IMR-90 (cell line): ENCODE measurements at regions not wholly inside any gene's neighbourhood (a gene's known extent, or its start where the extent isn't known, plus 50 kb on each side); places are given as distances from the start of the nearest gene placed in this dataset.

Experiments
- ATAC-seq: fragments of 200-7000 bp; cut with Tn5 transposase; 2 replicates; pipeline ENCODE4 v1.9.1; 2020; ENCODE audit warnings: low read depth, mild to moderate bottlenecking, moderate library complexity
- BruUV-seq: library from RNA; stranded (reverse); fragments of 400-500 nt; replicated peaks from 2 replicates; lab custom pipeline; 2021; lab: Mats Ljungman, UMichigan
- CTCF ChIA-PET: fragments of 300-600 bp; formaldehyde crosslinking; extraction: SDS; loops from one replicate; lab custom pipeline; 2021; ENCODE audit warnings: antibody characterized with exemption; lab: Yijun Ruan, JAX
- POLR2A ChIA-PET: fragments of 300-600 bp; sonication (Branson Sonifier 250); formaldehyde crosslinking; loops from one replicate; lab custom pipeline; 2022; ENCODE audit warnings: antibody characterized with exemption; ENCODE audit not compliant: unreplicated experiment; lab: Charles Lee
- DNase-seq: peaks from one replicate; pipeline ENCODE4 v3.0.0; 2013
- H2AFZ ChIP-seq: replicated peaks from 2 replicates; pipeline ENCODE3; 2013; ENCODE audit warnings: low read length, mild to moderate bottlenecking; ENCODE audit not compliant: poor library complexity
- H2AK5ac ChIP-seq: 2 replicates; pipeline ENCODE4 v1.6.1; 2013; ENCODE audit warnings: low read depth, low read length, inconsistent platforms
- H2AK9ac ChIP-seq: replicated peaks from 2 replicates; pipeline ENCODE3; 2013; ENCODE audit warnings: mild to moderate bottlenecking, low read depth, low read length, moderate library complexity; ENCODE audit not compliant: poor library complexity
- H2BK120ac ChIP-seq: 2 replicates; pipeline ENCODE4 v1.6.1; 2013; ENCODE audit warnings: low read depth, low read length, inconsistent platforms
- H2BK15ac ChIP-seq: 3 replicates; pipeline ENCODE4 v1.6.1; 2013; ENCODE audit warnings: low read depth, low read length, inconsistent platforms
- H2BK20ac ChIP-seq: 2 replicates; pipeline ENCODE4 v1.6.1; 2013; ENCODE audit warnings: low read depth, mild to moderate bottlenecking, inconsistent platforms, low read length, moderate library complexity
- H2BK5ac ChIP-seq: 2 replicates; pipeline ENCODE4 v1.6.1; 2013; ENCODE audit warnings: mild to moderate bottlenecking, low read depth, low read length, inconsistent platforms; ENCODE audit not compliant: poor library complexity, severe bottlenecking
- H3K14ac ChIP-seq: replicated peaks from 2 replicates; pipeline ENCODE4 v1.6.1; 2013; ENCODE audit warnings: low read depth, low read length, inconsistent platforms
- H3K18ac ChIP-seq: 2 replicates; pipeline ENCODE4 v1.6.1; 2013; ENCODE audit warnings: low read depth, low read length, control low read depth
- H3K23ac ChIP-seq: 2 replicates; pipeline ENCODE4 v1.6.1; 2013; ENCODE audit warnings: low read depth, low read length, inconsistent platforms
- H3K27ac ChIP-seq: 2 replicates; pipeline ENCODE4 v1.5.1; 2013; ENCODE audit warnings: mild to moderate bottlenecking, control low read depth, low read length; ENCODE audit not compliant: insufficient read depth
- H3K27me3 ChIP-seq: 2 replicates; pipeline ENCODE4 v1.6.1; 2013; ENCODE audit warnings: low read length; ENCODE audit not compliant: control insufficient read depth, insufficient read depth
- H3K36me3 ChIP-seq: 2 replicates; pipeline ENCODE4 v1.6.1; 2013; ENCODE audit warnings: low read length, mixed read lengths; ENCODE audit not compliant: control insufficient read depth, insufficient read depth
- H3K4ac ChIP-seq: 2 replicates; pipeline ENCODE4 v1.6.1; 2013; ENCODE audit warnings: low read depth, low read length, inconsistent platforms
- H3K4me1 ChIP-seq: 2 replicates; pipeline ENCODE4 v1.6.1; 2013; ENCODE audit warnings: low read length, mixed read lengths; ENCODE audit not compliant: control insufficient read depth, insufficient read depth
- H3K4me2 ChIP-seq: 2 replicates; pipeline ENCODE4 v1.6.1; 2013; ENCODE audit warnings: low read depth, mild to moderate bottlenecking, control low read depth, low read length, moderate library complexity
- H3K4me3 ChIP-seq: 2 replicates; pipeline ENCODE4 v1.5.1; 2013; ENCODE audit warnings: low read depth, mild to moderate bottlenecking, control low read depth, low read length, moderate library complexity; ENCODE audit not compliant: insufficient read depth
- H3K56ac ChIP-seq: 2 replicates; pipeline ENCODE4 v1.6.1; 2013; ENCODE audit warnings: low read length, inconsistent platforms; ENCODE audit not compliant: insufficient read depth; ENCODE audit errors: extremely low read depth
- H3K79me1 ChIP-seq, 2 experiments: 2 replicates each; pipeline ENCODE4 v1.6.1; 2013; ENCODE audit warnings: low read length in 2 of 2, inconsistent platforms in 1 of 2, low read depth in 1 of 2
- H3K9ac ChIP-seq: 2 replicates; pipeline ENCODE4 v1.6.1; 2013; ENCODE audit warnings: low read depth, low read length, control low read depth
- H3K9me1 ChIP-seq: 2 replicates; pipeline ENCODE4 v1.6.1; 2013; ENCODE audit warnings: low read length, inconsistent platforms; ENCODE audit not compliant: insufficient read depth
- H3K9me3 ChIP-seq: 2 replicates; pipeline ENCODE4 v1.6.1; 2013; ENCODE audit warnings: low read length; ENCODE audit not compliant: control insufficient read depth, insufficient read depth
- H4K20me1 ChIP-seq: 2 replicates; pipeline ENCODE4 v1.6.1; 2013; ENCODE audit warnings: low read length, inconsistent platforms; ENCODE audit not compliant: insufficient read depth
- H4K5ac ChIP-seq: 2 replicates; pipeline ENCODE4 v1.6.1; 2013; ENCODE audit warnings: mild to moderate bottlenecking, low read depth, low read length, control low read depth
- H4K8ac ChIP-seq, 2 experiments: 2 replicates each; pipeline ENCODE4 v1.6.1; 2013; ENCODE audit warnings: low read depth in 2 of 2, low read length in 2 of 2, control low read depth in 1 of 2, inconsistent platforms in 1 of 2
- H4K91ac ChIP-seq: 2 replicates; pipeline ENCODE4 v1.6.1; 2013; ENCODE audit warnings: low read depth, low read length, inconsistent platforms; ENCODE audit not compliant: insufficient read depth
- BHLHE40 ChIP-seq: fragments of 150-350 bp; IDR thresholded peaks from 2 replicates; pipeline ENCODE4 v1.6.1; 2016; ENCODE audit warnings: mild to moderate bottlenecking, low read depth, low read length
- CEBPB ChIP-seq: IDR thresholded peaks from 2 replicates; pipeline ENCODE4 v1.6.1; 2012; ENCODE audit warnings: low read depth, low read length, improper control_type of control experiment
- CHD1 ChIP-seq: IDR thresholded peaks from 2 replicates; pipeline ENCODE4 v1.6.1; 2012; ENCODE audit warnings: low read depth, low read length, improper control_type of control experiment
- ELK1 ChIP-seq: fragments of 150-350 bp; IDR thresholded peaks from 2 replicates; pipeline ENCODE4 v1.6.1; 2016; ENCODE audit warnings: low read depth, mild to moderate bottlenecking, low read length, moderate library complexity, borderline replicate concordance
- MAFK ChIP-seq: IDR thresholded peaks from 2 replicates; pipeline ENCODE4 v1.6.1; 2012; ENCODE audit warnings: low read depth, low read length, improper control_type of control experiment
- MAZ ChIP-seq: IDR thresholded peaks from 2 replicates; pipeline ENCODE4 v1.6.1; 2012; ENCODE audit warnings: low read depth, mild to moderate bottlenecking, low read length, improper control_type of control experiment, moderate library complexity, borderline replicate concordance
- MXI1 ChIP-seq: IDR thresholded peaks from 2 replicates; pipeline ENCODE4 v1.6.1; 2012; ENCODE audit warnings: low read depth, mild to moderate bottlenecking, low read length, moderate library complexity, borderline replicate concordance
- NFE2L2 ChIP-seq: fragments of 150-350 bp; IDR thresholded peaks from 2 replicates; pipeline ENCODE4 v1.6.1; 2016; ENCODE audit warnings: low read depth, mild to moderate bottlenecking, low read length
- POLR2A ChIP-seq: IDR thresholded peaks from 2 replicates; pipeline ENCODE4 v1.6.1; 2012; ENCODE audit warnings: mild to moderate bottlenecking, low read depth, low read length
- RAD21 ChIP-seq: IDR thresholded peaks from 2 replicates; pipeline ENCODE4 v1.6.1; 2012; ENCODE audit warnings: low read length, improper control_type of control experiment
- RCOR1 ChIP-seq: IDR thresholded peaks from 2 replicates; pipeline ENCODE4 v1.6.1; 2012; ENCODE audit warnings: mild to moderate bottlenecking, low read length, improper control_type of control experiment; ENCODE audit not compliant: insufficient replicate concordance
- SMC3 ChIP-seq: fragments of 150-350 bp; IDR thresholded peaks from 2 replicates; pipeline ENCODE4 v1.6.1; 2016; ENCODE audit warnings: low read depth, mild to moderate bottlenecking, antibody characterized with exemption, low read length, moderate library complexity
- WGBS, 2 experiments: methylation state at CpG; one replicate each; pipeline versions ENCODE4 v1.1.5 to v1.1.7; 2013; ENCODE audit warnings: missing lambda C conversion rate in 2 of 2; ENCODE audit not compliant: insufficient read length in 1 of 2; ENCODE audit errors: extremely low coverage in 2 of 2; 5-methylcytosine and 5-hydroxymethylcytosine counted together
- dilution Hi-C: fragments of 300-500 bp; cut with HindIII; formaldehyde crosslinking; loops from one replicate; pipeline ENCODE4 v1.14.3; 2018; ENCODE audit warnings: low sequenced_read_pairs; ENCODE audit not compliant: unreplicated experiment
- in situ Hi-C: fragments of 300-500 bp; cut with MboI; formaldehyde crosslinking; loops from 3 replicates; pipeline ENCODE4 v1.14.3; 2019; ENCODE audit warnings: low sequenced_read_pairs, inconsistent platforms, mixed read lengths
- intact Hi-C: fragments of 100-400 bp; cut with micrococcal nuclease; formaldehyde crosslinking; loops from 2 replicates; pipeline ENCODE4 v1.10.0; 2022

- Histone ChIP-seq H4K8ac (no peak overlapping the region), H2BK15ac (no peak overlapping the region), H3K9ac (no peak overlapping the region), H3K56ac (no peak overlapping the region), H2AK5ac (no peak overlapping the region), H2BK20ac (no peak overlapping the region), H3K27me3 (no peaks in the 10 kb centered on the region), H3K36me3 (no peaks in the 10 kb centered on the region), H3K14ac (no peak overlapping the region), H4K5ac (no peak overlapping the region), H3K4me2 (no peak overlapping the region), H4K20me1 (no peaks in the 10 kb centered on the region), H3K18ac (no peak overlapping the region), H3K4ac (no peak overlapping the region), H3K23ac (no peak overlapping the region), H2BK120ac (no peak overlapping the region), H2AK9ac (no peak overlapping the region), H4K91ac (no peak overlapping the region), H3K4me1 (no peaks in the 10 kb centered on the region), H3K27ac (no peak overlapping the region), H3K79me1 (no peaks in the 10 kb centered on the region), H3K9me1 (no peaks in the 10 kb centered on the region), H3K4me3 (no peak overlapping the region), H2AFZ (no peak overlapping the region), H2BK5ac (no peak overlapping the region), H3K9me3 (peaks cover 6% of the 10 kb centered on the region; the same call in 1 of the 2 replicates)
- no TSS peak for BruUV-seq
- ATAC-seq (no peak), DNase-seq (no peak)
- in situ Hi-C loops = no loop called here
- dilution Hi-C loops = no loop called here
- CTCF ChIA-PET = no interaction called here
- no peak for TF ChIP-seq RAD21
- no peak for TF ChIP-seq MAFK
- TF ChIP-seq SMC3 = no peak
- TF ChIP-seq POLR2A = no peak
- no peak for TF ChIP-seq BHLHE40
- TF ChIP-seq ELK1 = no peak
- no peak for TF ChIP-seq CHD1
- no peak for TF ChIP-seq NFE2L2
- no peak for TF ChIP-seq CEBPB
- no peak for TF ChIP-seq MAZ
- TF ChIP-seq MXI1 = no peak
- TF ChIP-seq RCOR1 = no peak
- POLR2A ChIA-PET = no interaction called here
- intact Hi-C loops = no loop called here
- no CpG with 5 or more reads among the region's 4 CpGs for WGBS, 2 experiments
These were observed 254.8 kb upstream of the SOX11 start for GRCh38 chr2:5437375-5437774.
